HL-60 (cell line): ENCODE measurements at regions not wholly inside any gene's neighbourhood (a gene's known extent, or its start where the extent isn't known, plus 50 kb on each side); places are given as distances from the start of the nearest gene placed in this dataset.

Source experiments
- DNase-seq, 2 experiments: peaks; one replicate each; pipeline ENCODE4 v3.0.0-alpha.2; 2010 to 2020; ENCODE audit warnings: low read depth in 1 of 2, low spot score in 1 of 2
- H3K27ac ChIP-seq: fragments of 250-450 bp; sonication (Bioruptor Pico); replicated peaks from 2 replicates; pipeline ENCODE4 v1.5.1; 2020; ENCODE audit warnings: mild to moderate bottlenecking, moderate library complexity
- H3K27me3 ChIP-seq: fragments of 250-450 bp; sonication (Bioruptor Pico); 2 replicates; pipeline ENCODE4 v1.5.1; 2021; ENCODE audit warnings: mild to moderate bottlenecking, moderate library complexity; ENCODE audit not compliant: insufficient read depth, poor library complexity, severe bottlenecking
- H3K4me3 ChIP-seq: replicated peaks from 2 replicates; pipeline ENCODE4 v1.5.1; 2011; ENCODE audit warnings: mild to moderate bottlenecking, control low read depth, low read length; ENCODE audit not compliant: insufficient read depth
- CTCF ChIP-seq: IDR thresholded peaks from one replicate; pipeline ENCODE4 v1.5.1; 2011; ENCODE audit warnings: low read length, control low read depth, inconsistent platforms; ENCODE audit not compliant: insufficient read depth
- GABPA ChIP-seq: IDR thresholded peaks from 2 replicates; pipeline ENCODE4 v1.6.1; 2012; ENCODE audit warnings: low read depth
- POLR2AphosphoS5 ChIP-seq: IDR thresholded peaks from 2 replicates; pipeline ENCODE4 v1.6.1; 2012; ENCODE audit warnings: low read depth
- SPI1 ChIP-seq: IDR thresholded peaks from 2 replicates; pipeline ENCODE4 v1.6.1; 2012; ENCODE audit warnings: low read depth, mild to moderate bottlenecking, borderline replicate concordance
- TF ChIP-seq, protein P1 (sequence below): IDR thresholded peaks from 2 replicates; pipeline ENCODE4 v1.6.1; 2012; ENCODE audit warnings: low read depth; ENCODE audit not compliant: insufficient replicate concordance

DNA sequence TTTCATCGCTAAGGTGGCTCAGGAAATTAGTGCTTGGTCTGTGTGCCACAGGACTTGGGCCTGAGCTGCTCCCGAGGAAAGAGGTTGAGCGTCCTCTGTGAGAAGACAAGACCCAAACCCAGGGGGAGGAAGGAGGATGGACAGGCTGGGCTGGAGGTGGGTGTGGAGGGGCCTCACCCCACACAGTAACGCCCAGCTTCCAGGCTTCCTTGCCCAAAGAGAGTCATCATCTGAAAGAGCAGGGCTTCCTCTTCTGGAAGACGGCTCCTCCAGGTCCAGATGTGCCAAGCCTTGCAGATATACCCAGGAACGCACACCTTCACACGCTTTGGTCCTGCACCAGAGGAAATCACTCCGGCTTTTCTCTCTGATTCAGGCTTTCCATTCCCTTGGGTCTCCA, 127.8 kb upstream of the MGMT start:
- no peaks in the 10 kb centered on the region for H3K27me3 ChIP-seq
- TF ChIP-seq, protein P1, sequence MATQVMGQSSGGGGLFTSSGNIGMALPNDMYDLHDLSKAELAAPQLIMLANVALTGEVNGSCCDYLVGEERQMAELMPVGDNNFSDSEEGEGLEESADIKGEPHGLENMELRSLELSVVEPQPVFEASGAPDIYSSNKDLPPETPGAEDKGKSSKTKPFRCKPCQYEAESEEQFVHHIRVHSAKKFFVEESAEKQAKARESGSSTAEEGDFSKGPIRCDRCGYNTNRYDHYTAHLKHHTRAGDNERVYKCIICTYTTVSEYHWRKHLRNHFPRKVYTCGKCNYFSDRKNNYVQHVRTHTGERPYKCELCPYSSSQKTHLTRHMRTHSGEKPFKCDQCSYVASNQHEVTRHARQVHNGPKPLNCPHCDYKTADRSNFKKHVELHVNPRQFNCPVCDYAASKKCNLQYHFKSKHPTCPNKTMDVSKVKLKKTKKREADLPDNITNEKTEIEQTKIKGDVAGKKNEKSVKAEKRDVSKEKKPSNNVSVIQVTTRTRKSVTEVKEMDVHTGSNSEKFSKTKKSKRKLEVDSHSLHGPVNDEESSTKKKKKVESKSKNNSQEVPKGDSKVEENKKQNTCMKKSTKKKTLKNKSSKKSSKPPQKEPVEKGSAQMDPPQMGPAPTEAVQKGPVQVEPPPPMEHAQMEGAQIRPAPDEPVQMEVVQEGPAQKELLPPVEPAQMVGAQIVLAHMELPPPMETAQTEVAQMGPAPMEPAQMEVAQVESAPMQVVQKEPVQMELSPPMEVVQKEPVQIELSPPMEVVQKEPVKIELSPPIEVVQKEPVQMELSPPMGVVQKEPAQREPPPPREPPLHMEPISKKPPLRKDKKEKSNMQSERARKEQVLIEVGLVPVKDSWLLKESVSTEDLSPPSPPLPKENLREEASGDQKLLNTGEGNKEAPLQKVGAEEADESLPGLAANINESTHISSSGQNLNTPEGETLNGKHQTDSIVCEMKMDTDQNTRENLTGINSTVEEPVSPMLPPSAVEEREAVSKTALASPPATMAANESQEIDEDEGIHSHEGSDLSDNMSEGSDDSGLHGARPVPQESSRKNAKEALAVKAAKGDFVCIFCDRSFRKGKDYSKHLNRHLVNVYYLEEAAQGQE: no peak
- TF ChIP-seq POLR2AphosphoS5 (no peak), CTCF (no peak), SPI1 (no peak), GABPA (no peak)
- no peak overlapping the region for H3K4me3 ChIP-seq
- no peak for DNase-seq
- no peak overlapping the region for H3K27ac ChIP-seq

GRCh38 chr10:129339841-129340240, 127.2 kb upstream of the MGMT start:
- Histone ChIP-seq H3K4me3 (no peak overlapping the region), H3K27me3 (no peaks in the 10 kb centered on the region), H3K27ac (no peak overlapping the region)
- DNase-seq: no peak
- TF ChIP-seq, protein P1: no peak
- TF ChIP-seq GABPA (no peak), SPI1 (no peak), POLR2AphosphoS5 (no peak), CTCF (no peak)

DNA sequence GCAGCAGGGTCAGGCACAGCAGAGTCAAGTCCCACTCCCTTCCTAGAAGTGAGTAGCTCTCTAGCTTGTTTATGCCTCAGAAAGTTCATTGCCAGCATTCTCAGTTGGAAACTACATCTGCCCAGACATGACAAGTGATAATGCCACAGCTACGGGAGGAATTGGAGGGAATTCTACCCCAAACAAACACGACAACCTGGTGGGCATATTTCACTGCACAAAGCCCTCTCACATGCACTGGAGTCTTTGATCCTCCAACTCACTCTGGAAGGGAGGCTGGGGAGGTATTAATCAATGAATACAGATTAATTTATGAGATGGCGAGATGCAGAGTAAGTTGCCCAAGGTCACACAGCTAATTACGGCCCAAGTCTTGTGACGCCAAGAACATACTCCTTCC, 126.0 kb upstream of the MGMT start:
- no peaks in the 10 kb centered on the region for H3K27me3 ChIP-seq
- TF ChIP-seq GABPA: no peak
- no peak for TF ChIP-seq CTCF
- TF ChIP-seq POLR2AphosphoS5: no peak
- TF ChIP-seq SPI1: no peak
- TF ChIP-seq, protein P1: no peak

More for the DNA sequence above, 126.0 kb upstream of the MGMT start:
- no peak overlapping the region for H3K4me3 ChIP-seq
- DNase-seq: no peak
- H3K27ac ChIP-seq: no peak overlapping the region
